ENCODE measurements at regions not wholly inside any gene's neighbourhood (a gene's known extent, or its start where the extent isn't known, plus 50 kb on each side); places are given as distances from the start of the nearest gene placed in this dataset.

DNA sequence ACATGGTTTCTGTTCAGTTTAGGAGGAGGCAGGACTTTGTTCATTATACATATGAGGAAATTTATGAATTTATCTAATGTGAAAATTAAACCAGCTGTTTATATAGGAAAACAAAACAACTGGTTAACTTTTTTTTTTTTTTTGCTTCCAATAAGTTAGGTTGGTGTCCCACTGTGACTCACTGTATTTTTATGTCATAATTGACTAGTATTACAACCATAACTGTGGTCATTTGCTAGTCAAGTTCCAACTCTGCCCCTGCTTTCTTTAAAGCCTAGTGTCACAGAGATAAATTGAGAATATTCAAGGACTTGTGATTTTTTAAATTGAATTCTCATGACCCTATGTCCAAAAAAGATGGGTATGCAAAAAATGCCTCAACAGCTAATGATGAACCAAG, 227.7 kb downstream of the BCAT1 start:
- FAIRE-seq: no peak

DNA sequence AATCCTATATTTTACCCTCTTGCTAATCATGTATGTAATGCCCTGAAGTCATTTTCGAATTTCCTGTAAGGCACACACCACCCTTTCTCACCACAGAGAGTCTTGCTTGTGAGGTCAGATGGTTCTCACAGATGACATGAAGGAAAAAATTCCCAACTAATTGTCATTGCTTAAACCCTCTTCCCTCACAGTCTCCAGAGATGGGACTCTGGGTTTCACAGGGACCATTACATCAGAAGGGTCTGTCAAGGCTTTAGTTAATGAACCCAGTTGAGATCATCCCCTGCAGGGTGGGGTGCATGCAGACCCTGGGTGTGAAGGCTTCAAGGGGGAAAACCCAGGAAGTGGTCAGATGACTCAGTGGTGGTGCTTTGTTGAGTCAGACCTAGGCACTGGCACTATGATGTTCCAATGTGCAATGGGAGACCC, 229.6 kb downstream of the BCAT1 start:
- no peak for FAIRE-seq

DNA sequence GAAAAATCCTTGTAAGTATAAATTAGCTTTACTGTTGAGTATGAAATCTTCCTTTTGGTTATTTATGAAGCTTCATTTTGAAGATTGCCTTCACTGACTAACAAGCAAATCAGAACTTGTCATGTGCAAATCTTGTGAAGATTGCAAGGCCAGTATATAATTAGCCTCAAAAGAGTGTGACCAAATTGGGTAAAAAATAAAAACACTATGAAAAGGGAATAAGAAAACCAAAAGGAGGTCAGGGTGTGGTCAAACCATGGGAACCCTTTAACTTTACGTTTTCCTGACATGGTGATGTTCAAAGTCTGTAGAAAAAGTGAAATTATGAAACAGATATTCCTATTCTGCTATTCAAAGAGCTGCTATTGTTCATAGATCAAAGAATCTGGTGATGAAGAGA, 230.3 kb downstream of the BCAT1 start:
- no peak for FAIRE-seq

DNA sequence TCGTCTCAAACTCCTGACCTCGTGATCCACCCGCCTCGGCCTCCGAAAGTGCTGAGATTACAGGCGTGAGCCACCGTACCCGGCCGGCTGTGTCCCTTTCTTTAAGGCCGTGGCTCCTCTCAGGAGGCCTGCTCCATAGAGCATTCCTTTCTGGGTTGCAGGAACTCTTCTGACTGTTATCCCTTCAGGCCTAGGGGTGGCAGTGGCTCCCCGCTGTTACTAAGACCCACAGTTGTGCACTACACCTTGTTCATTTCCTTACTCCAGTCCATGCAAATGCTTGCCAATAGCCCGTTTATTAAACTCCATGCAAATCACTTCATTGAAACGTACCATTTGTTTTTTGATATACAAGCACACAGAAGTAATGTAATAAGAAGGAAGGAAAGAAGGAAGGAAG, 234.7 kb downstream of the BCAT1 start:
- FAIRE-seq: no peak

DNA sequence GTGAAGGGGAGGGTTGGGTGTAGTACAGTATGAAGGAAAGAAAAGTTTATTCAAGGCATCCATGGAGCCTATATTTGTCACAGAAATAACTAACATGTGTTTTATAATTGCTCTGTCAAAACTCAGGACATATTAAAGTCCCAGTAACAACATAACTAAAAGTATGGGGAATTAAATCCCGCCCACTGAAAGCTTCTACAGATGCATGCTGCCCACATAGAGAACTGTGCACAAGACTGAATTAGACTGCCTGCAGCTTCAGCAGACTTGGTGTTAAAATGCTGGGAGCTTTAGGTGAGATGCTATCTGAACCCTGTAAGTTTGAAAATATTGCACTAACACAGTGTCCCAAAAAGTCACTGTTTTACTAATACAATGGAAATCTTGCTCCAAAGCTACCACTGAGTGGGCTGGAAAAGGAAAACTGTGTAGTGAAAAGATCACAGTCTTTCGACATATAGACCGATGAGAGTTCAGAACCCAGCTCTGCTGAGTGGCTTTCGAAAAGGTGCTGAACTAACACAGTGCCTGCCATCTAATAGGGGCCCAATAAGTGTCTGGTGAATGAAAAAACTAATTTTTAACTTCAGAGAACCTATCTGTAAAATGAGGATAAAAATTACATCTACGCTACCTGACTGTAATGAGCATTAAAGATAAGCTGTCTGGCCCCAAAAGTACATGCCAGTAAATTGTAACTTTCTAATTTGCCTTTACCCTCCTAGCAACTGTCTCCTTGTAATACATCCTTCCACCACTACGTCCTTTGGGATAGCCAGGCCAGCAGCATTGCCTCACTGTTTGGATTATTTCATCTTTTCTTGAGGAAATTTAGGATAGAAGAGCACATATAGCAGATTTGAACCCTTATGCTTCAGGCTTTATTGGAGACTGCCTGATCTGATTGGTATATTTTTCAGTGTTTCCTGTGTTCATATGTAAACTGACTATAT, 237.6 kb downstream of the BCAT1 start:
- FAIRE-seq: no peak

DNA sequence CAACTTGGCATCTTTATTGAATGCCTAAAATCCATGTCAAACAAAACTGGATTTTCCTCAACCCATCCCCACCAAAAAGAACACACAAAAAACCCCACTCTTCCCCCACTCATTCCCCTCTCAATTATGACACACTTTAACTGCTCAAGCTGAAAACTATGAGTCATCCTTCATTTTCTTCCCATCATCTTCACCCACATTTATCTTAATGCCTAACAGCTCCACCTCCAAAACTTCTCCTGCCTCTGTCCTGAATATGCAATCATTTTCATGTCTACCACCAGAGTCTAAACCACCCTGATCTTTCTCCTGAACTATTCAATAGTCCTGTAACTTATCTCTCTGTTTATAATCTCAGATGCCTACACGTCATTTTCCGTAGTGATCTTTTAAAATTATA, 239.7 kb downstream of the BCAT1 start:
- no peak for FAIRE-seq

DNA sequence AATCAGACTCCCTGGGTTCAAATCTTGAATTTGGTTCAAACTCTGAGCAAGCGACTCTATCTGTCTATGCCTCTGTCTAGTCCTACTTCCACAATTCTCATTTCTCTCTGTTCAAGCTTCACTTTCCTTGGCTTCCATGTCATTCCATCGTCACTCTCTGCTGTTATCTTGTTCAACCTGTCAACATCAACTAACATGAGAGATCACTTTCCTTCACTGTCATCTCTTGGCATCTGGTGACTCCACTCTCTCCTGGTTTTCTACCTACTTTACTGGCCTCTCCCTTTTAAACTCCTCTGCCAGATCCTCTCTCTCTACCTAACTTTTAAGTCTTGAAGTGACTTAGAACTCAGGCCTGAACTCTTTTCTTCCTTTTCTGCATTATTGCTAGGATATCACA, 240.2 kb downstream of the BCAT1 start:
- FAIRE-seq: no peak

DNA sequence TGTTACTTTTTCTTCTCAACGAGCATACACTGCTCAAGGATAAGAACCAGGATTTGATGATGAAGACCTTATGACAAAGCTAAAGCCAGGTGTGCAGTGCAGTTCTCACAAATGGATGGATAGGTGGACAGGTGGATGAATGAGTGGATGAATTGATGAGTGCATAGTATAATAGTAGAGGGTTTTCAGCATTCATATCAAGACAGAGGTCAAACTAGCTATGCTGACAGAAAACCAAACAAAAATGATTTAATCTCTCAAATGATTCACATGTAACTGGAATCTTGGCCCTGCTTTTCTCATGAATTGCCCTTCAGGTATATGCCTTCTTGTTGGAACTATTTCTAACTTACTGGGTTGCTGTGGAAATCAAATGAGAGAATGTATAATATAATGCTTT, 240.9 kb downstream of the BCAT1 start:
- no peak for FAIRE-seq

DNA sequence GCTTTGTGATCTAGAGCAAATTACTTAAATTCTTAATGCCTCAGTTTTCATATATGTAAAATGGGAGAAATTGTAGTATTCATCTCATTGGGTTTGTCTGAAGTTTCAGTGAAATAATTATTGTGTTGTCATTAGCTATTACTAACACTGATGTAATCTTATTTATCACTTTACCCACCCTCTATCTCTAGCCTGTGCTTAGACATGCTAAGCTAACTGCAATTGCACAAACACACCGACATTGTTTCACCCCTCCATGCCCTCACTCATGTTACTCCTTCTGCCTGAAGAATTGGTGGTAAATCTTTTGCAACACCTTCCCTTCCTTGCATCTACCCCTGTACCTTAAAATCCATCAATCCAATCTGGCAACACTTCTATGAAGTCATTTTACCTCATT, 241.6 kb downstream of the BCAT1 start:
- FAIRE-seq: no peak

DNA sequence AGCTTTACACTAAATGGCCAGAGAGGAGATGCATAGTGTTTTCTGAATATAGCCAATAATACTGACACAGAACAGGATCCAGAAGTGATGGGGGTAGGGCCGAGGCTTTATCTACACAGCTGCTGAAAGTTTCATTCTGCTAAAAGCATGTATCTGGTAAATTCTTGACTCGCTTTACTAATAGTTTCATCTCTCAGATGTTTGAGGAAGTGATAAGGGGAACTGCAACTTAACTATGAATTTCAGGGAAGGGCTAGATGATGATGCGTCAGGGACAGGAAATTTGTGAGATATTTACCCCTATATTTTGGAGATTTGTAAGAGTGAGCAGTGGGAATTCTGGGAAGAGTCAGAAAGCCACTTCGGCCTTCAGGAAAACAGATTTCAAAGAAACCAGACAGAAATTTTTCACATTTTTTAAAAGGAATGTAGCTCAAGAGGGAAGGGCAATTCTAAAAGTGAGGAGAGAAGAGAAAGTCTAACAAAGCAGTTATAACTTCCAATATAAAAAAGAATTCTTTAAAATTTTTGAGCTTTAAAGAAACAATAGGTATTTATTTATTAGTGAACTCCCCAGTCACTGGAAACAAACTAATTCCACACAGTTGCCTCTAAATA, 243.1 kb downstream of the BCAT1 start:
- no peak for FAIRE-seq

DNA sequence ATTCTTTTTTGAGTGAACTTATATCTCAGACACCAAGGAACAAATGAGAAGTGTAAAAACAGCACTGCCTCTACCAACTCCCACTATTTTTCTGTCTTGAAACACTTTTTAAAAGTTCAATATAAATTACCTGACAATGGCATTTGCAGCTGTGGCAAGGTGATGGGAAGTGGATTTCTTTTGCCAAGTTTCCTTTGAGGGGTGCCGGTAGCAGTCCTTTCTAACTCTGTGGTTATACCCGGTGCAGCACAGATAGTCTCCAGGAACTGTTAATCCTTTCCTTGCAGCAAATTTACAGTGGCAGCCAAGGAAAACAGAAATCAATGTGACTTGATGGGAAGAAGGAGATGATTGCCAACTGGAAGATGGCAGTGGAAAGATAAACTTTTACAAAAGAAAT, 243.7 kb downstream of the BCAT1 start:
- FAIRE-seq: no peak

DNA sequence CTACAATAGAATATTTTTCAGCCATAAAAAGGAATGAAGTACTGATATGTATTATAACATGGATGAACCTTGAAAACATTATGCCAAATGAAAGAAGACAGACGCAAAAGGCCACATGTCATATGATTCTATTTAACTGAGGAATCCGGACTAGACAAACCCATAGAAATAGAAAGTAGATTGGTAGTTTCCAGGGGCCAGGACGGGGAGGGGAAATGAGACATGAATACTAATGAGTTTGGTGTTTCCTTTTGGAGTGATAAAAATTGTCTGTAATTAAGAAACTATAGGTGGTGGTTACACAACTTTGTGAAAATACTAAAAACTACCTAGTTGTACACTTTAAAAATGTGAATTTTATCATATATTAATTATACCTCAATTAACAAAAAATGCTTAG, 247.6 kb downstream of the BCAT1 start:
- FAIRE-seq: no peak

DNA sequence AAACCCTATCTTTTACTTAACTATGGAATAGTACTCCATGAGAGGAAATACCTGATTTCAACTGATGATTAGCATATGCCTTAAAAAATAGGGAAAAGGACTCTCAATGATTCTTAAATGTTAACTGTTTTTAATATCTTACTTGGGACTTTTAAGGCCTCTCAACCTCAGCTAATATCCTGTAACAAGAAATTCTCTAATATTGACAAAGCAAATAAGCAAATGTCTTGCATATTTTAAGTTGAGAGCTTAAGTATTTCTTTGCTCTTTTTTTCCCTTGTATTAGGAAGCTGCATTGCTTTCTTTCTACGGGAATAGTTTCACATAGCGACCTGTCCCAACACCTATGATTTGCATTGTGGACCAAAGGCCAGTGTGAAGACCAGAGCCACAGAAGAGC, 249.9 kb downstream of the BCAT1 start:
- FAIRE-seq: no peak

DNA sequence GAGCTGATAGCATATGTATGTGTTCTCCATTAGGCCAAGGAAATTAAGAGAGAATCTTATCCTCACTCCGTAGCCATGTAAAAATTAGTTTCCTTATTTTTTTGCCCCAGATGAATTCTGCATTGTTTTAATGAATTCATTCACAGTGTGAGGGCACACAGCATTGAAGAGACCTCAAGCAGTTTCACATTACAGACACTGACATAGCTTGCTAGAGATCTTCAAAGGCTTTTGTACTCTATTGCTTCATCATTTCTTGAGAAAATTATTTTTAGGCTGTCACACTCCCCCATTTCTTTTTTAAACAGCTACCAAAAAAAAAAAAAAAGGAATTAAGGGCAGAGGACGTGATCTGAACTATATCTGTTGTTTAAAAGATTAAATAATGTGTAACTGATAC, 251.1 kb downstream of the BCAT1 start:
- no peak for FAIRE-seq

DNA sequence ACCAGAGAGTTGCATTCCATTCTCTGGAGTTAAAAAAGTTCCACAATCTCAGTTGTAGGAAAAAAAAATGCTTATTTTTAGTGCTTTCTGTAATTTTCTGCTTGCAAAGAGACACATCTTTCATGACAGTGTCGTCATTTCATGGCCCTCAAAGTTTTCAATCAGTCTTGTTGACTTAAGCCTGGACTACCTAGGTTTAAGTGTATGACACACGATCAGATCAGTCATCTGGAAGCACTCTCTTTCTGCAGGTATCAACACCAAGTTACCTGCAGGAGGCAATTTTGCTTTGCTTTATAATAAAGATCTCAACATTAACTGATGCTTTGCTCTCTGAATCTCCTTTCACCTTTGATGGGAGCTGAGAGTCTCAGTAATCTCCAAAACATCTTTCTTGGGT, 251.6 kb downstream of the BCAT1 start:
- no peak for FAIRE-seq

DNA sequence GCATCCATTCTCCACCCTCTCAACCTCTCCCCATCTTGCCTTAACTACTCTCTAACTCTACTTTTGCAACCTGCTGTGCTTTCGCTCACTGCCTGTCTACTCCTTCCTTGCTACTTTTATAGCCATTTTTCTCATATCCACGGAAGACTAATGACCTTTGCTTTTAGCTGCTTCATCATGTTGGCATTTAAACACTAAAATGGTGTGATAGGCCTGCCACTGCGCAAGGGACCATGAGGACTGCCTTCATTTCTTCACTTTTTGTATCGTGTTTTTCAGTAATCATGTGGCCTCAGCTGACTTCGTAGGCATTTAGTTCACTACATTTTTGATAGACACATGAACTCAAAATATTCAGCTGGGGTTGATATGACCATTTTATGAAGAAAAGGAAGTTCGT, 252.1 kb downstream of the BCAT1 start:
- no peak for FAIRE-seq

DNA sequence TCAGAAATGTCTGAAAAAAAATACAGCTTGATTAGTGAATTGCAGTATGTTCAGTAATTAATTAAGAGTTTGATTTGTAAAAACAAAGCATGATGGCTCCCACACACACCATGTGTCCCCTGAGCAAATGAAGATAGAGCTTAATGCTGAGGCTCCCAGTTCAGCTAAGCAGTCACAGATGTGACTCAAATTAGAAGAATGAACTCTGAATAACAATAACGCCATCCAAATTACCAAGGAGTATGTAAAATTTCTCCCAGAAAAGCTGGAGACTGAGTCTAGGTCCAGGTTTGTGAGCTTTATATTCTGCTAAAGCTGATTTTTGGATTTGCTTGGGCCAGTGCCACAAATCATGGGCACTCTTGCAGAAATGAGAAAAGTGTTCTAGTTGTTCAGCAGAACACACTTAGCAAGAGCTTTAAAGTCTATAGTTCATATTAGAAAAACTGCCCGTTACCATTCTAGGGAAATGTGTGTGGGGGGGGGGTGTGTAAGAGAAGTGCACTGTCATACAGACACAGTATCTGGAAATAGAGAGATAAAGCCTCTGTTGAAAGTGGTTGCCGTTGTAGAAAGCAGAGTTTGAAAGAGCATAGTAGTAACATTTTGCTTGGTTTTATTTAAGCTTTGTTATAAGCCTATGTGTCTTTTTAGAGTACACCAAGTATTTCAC, 253.1 kb downstream of the BCAT1 start:
- FAIRE-seq: no peak

DNA sequence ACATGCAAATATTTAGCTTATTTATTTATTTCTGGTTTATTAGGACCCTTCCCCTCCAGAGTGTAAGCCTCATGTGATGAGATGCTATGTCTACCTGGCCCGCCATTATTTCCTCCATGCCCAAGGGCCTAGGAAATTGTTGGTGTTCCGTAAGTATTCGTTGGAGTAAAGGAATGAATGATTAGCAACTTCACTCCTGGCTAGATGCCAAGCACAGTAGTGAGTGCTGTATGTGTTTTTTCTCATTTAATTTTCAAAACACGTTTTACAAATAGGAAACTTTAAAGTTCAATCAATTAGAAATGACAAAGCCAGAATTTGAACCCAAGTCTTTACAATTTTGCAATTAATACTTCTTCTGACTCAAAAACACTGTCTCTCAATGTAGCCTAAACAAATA, 253.8 kb downstream of the BCAT1 start:
- FAIRE-seq: no peak

DNA sequence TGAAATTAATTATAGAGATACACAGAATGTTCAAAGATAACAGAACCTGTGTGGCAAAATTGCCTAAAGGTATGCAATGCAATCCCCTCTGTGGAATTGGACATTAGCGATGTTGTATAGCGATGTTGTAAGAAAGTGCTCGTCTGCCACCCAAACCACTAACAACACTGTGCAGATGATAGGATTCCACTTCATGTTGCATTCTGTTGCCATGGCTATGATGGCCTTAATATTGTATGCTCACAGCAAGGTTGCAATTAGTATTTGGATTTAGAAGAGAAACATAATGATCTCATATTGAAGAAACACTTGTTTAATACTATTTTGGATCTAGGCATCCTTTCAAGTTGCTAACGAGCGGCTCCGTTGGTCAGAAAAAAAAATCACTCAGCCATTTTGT, 260.3 kb downstream of the BCAT1 start:
- FAIRE-seq: no peak

DNA sequence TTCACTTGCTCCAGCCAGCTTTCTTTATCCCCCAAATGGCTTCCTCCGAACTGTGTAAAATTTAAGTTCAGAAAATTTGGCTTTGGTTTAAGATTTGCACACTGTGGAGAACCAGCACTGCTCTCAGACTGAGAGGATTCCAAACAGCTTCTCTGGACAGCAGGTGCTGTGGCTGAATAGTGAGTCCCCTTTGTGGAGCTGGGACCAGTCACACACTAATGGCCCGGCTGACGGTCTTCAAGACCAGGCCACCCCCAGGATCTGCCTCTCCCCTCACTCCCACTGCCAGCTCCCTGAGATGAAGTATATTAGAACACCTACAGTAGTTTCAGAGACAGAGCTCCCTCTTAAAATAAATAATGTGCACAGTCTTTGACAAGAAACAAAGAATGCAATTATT, 267.3 kb downstream of the BCAT1 start:
- no peak for FAIRE-seq

DNA sequence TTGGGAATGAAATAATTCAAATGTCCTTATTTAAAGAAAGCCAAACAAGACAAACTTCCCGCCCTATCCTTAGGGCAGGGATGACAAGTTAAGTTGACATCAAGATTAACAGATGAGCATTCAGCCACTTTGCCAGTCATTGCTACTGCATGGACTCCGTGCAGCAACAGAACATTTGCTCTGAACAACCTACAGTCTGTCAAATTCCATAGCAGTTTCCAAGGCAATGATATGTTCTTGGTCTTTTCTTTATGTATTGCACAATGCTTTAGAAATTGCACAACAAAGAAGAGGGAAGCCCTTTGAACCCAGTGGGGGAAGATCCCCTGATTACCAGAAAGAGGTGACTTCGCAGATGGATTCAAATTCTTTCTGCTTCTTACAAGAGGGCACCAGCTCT, 269.8 kb downstream of the BCAT1 start:
- FAIRE-seq: no peak

DNA sequence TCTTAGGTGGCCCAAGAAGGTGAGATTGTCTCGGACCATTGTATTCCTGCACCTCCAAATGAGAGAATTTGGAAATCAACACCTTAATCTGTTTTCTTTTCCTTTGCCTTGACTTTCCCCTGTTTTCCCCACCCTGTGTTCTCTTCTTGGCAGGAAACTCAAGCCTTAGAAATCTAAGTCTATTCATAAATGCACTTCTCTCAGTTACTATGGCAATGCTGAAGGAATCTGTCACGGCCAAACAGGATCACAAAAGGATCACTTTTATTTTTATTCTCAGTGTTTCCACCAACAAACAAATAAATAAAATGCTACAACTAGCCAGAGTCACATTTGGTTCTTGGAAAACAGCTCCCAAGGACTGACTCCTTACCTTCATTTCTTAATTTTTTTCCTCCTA, 270.5 kb downstream of the BCAT1 start:
- FAIRE-seq: no peak

DNA sequence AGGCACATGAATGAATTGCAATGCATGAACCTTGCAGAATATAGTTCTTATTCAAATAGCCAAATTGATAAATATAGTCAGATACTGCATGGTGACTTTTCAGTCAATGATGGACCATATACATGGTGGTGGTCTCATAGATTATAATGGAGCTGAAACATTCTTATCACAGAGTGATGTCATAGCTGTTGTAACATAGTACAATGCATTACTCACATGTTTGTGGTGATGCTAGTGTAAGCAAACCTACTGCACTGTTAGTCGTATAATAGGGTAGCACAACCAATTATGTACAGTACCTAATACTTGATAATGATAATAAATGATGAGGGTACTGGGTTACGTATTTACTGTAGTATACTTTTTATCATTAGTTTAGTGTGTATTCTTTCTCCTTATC, 280.3 kb downstream of the BCAT1 start:
- FAIRE-seq: no peak
